SK-N-SH (cell line): ENCODE measurements at regions not wholly inside any gene's neighbourhood (a gene's known extent, or its start where the extent isn't known, plus 50 kb on each side); places are given as distances from the start of the nearest gene placed in this dataset.
"Not testable (repeated sequence)": the region's sequence is repeated elsewhere in the genome, so short reads cannot be mapped to it uniquely, and the experiment has no call there.

Experiments
- CTCF ChIA-PET: fragments of 300-600, 350-600 bp; formaldehyde crosslinking; extraction: SDS; loops from one replicate; lab custom pipeline; 2021; lab: Yijun Ruan, JAX
- POLR2A ChIA-PET: fragments of 350-600 bp; sonication (Branson Sonifier 250); formaldehyde crosslinking; extraction: SDS; loops from one replicate; lab custom pipeline; 2020; ENCODE audit warnings: antibody characterized with exemption, inconsistent platforms; lab: Yijun Ruan, JAX
- DNase-seq: peaks from one replicate; pipeline ENCODE4 v3.0.0; 2012
- H2AFZ ChIP-seq: fragments of 200-600 bp; sonication (generic); 2 replicates; pipeline ENCODE4 v1.8.1; 2016; ENCODE audit warnings: antibody characterized with exemption, mild to moderate bottlenecking, low read depth
- H3F3A ChIP-seq: fragments of 200-600 bp; sonication (generic); replicated peaks from 2 replicates; pipeline ENCODE3; 2016; ENCODE audit warnings: antibody characterized with exemption, mild to moderate bottlenecking; ENCODE audit not compliant: insufficient read depth
- H3K27ac ChIP-seq, 2 experiments: fragments of 200-500 bp in 1 of 2; fragments of 200-600 bp in 1 of 2; sonication (Bioruptor generic) in 1 of 2; sonication (generic), shearing (Covaris generic) in 1 of 2; 2 replicates each; pipeline versions ENCODE4 v1.5.1 to v1.6.1; 2014 to 2016; ENCODE audit warnings: low read depth in 2 of 2, inconsistent platforms in 1 of 2, low read length in 1 of 2, mild to moderate bottlenecking in 1 of 2, mixed read lengths in 1 of 2
- H3K27me3 ChIP-seq: fragments of 200-600 bp; sonication (generic), shearing (Covaris generic); 2 replicates; pipeline ENCODE4 v1.6.1; 2016; ENCODE audit warnings: mixed run types; ENCODE audit not compliant: insufficient read depth
- H3K36me3 ChIP-seq, 2 experiments: fragments of 200-500 bp in 1 of 2; fragments of 200-600 bp in 1 of 2; sonication (Bioruptor generic) in 1 of 2; sonication (generic) in 1 of 2; replicated peaks in 1 of 2; 2 replicates each; pipeline versions ENCODE3 to v1.5.1; 2014 to 2016; ENCODE audit warnings: low read length in 1 of 2, mild to moderate bottlenecking in 1 of 2; ENCODE audit not compliant: insufficient read depth in 2 of 2, control insufficient read depth in 1 of 2
- H3K4me1 ChIP-seq, 2 experiments: fragments of 200-500 bp in 1 of 2; fragments of 200-600 bp in 1 of 2; sonication (Bioruptor generic) in 1 of 2; sonication (generic), shearing (Covaris generic) in 1 of 2; 2 replicates each; pipeline versions ENCODE4 v1.5.1 to v1.6.1; 2014 to 2016; ENCODE audit warnings: low read depth in 1 of 2, low read length in 1 of 2, mixed run types in 1 of 2; ENCODE audit not compliant: insufficient read depth in 2 of 2, control insufficient read depth in 1 of 2
- H3K4me2 ChIP-seq: fragments of 200-600 bp; sonication (generic), shearing (Covaris generic); 2 replicates; pipeline ENCODE4 v1.6.1; 2017; ENCODE audit warnings: mixed run types
- H3K4me3 ChIP-seq, 2 experiments: fragments of 200-500 bp in 1 of 2; fragments of 200-600 bp in 1 of 2; sonication (Bioruptor generic) in 1 of 2; sonication (generic), shearing (Covaris generic) in 1 of 2; 2 replicates each; pipeline versions ENCODE4 v1.5.1 to v1.8.1; 2014 to 2016; ENCODE audit warnings: low read depth in 2 of 2, inconsistent platforms in 1 of 2, low read length in 1 of 2, mild to moderate bottlenecking in 1 of 2, mixed read lengths in 1 of 2, moderate library complexity in 1 of 2
- H3K79me2 ChIP-seq: fragments of 200-600 bp; sonication (generic); 2 replicates; pipeline ENCODE4 v1.8.1; 2017; ENCODE audit warnings: mild to moderate bottlenecking; ENCODE audit not compliant: insufficient read depth
- H3K9ac ChIP-seq: fragments of 200-600 bp; sonication (generic); 2 replicates; pipeline ENCODE4 v1.6.1; 2017; ENCODE audit warnings: mixed run types
- H3K9me2 ChIP-seq: fragments of 200-600 bp; sonication (generic); 2 replicates; pipeline ENCODE4 v1.6.1; 2017; ENCODE audit warnings: mixed run types
- H3K9me3 ChIP-seq: fragments of 200-600 bp; sonication (generic); 2 replicates; pipeline ENCODE4 v1.6.1; 2017; ENCODE audit warnings: mixed run types, mild to moderate bottlenecking, moderate library complexity
- H4K20me1 ChIP-seq: fragments of 200-600 bp; sonication (generic); 2 replicates; pipeline ENCODE4 v1.6.1; 2017; ENCODE audit warnings: mild to moderate bottlenecking, mixed run types; ENCODE audit not compliant: insufficient read depth
- FOSL2 ChIP-seq: IDR thresholded peaks from 2 replicates; pipeline ENCODE4 v1.4.0; 2012; ENCODE audit warnings: low read depth, mild to moderate bottlenecking, moderate library complexity, borderline replicate concordance
- FOXJ3 ChIP-seq: sonication (generic); formaldehyde crosslinking; IDR thresholded peaks from 2 replicates; pipeline ENCODE4 v1.5.1; 2020; ENCODE audit warnings: mild to moderate bottlenecking, missing genetic modification reagents
- IRF3 ChIP-seq: fragments of 150-350 bp; IDR thresholded peaks from 2 replicates; pipeline ENCODE4 v1.6.1; 2016; ENCODE audit warnings: mild to moderate bottlenecking, low read depth, low read length
- JUND ChIP-seq: IDR thresholded peaks from 2 replicates; pipeline ENCODE4 v1.4.0; 2012
- MEF2A ChIP-seq: IDR thresholded peaks from 2 replicates; pipeline ENCODE4 v1.4.0; 2012; ENCODE audit warnings: low read depth, borderline replicate concordance
- NFIC ChIP-seq: IDR thresholded peaks from 2 replicates; pipeline ENCODE4 v1.4.0; 2012; ENCODE audit warnings: borderline replicate concordance
- RAD21 ChIP-seq: IDR thresholded peaks from 2 replicates; pipeline ENCODE4 v1.6.1; 2012; ENCODE audit warnings: mild to moderate bottlenecking, low read length
- REST ChIP-seq: IDR thresholded peaks from 2 replicates; pipeline ENCODE4 v1.6.1; 2012; ENCODE audit warnings: mild to moderate bottlenecking, low read depth, low read length, moderate library complexity
- TCF12 ChIP-seq: IDR thresholded peaks from 2 replicates; pipeline ENCODE4 v1.4.0; 2012
- USF1 ChIP-seq: IDR thresholded peaks from 2 replicates; pipeline ENCODE4 v1.4.0; 2012; ENCODE audit warnings: low read depth, borderline replicate concordance
- USF2 ChIP-seq: fragments of 150-350 bp; IDR thresholded peaks from 2 replicates; pipeline ENCODE4 v1.6.1; 2017; ENCODE audit warnings: antibody characterized with exemption, low read length, low read depth, borderline replicate concordance
- ZBTB33 ChIP-seq: IDR thresholded peaks from 2 replicates; pipeline ENCODE4 v1.4.0; 2012; ENCODE audit warnings: low read depth, borderline replicate concordance
- WGBS: methylation state at CpG from one replicate; pipeline ENCODE4 v1.1.6; 2017; ENCODE audit warnings: low lambda C conversion rate; 5-methylcytosine and 5-hydroxymethylcytosine counted together

- Histone ChIP-seq H3K27me3 (no peaks in the 10 kb centered on the region), H4K20me1 (no peaks in the 10 kb centered on the region), H3K9ac (peak overlapping the region; percentile 56; the same call in 1 of the 2 replicates), H3K79me2 (no peaks in the 10 kb centered on the region), H3K9me3 (no peaks in the 10 kb centered on the region), H3K4me2 (peak overlapping the region; percentile 12; the same call in 1 of the 2 replicates), H3K4me3 (no peak overlapping the region), H3K27ac (peak overlapping the region in 1 of 2 experiments; percentile 98; a peak in 2 of 4 replicates), H3K9me2 (no peaks in the 10 kb centered on the region), H3F3A (peaks cover 33% of the 10 kb centered on the region), H3K36me3 (no peaks in the 10 kb centered on the region), H3K4me1 (peaks cover 11 to 26% of the 10 kb centered on the region in 2 experiments; a peak in 2 of 4 replicates), H2AFZ (0 out of 2 replicates have a peak overlapping the region, but pooled peaks have one; percentile 10)
- 37% methylated on average over 2 of the region's 2 CpGs for WGBS
- ChIA-PET POLR2A (no interaction called here), CTCF (no interaction called here)
- DNase-seq: no peak
- TF ChIP-seq ZBTB33 (no peak), JUND (0 out of 2 replicates have a peak, but pooled peaks have one; percentile 7), FOSL2 (peak; percentile 51; the same call in 1 of the 2 replicates), TCF12 (peak; percentile 47; the same call in 1 of the 2 replicates)
These were observed 60.0 kb upstream of the SERP2 start for GRCh38 chr13:44313674-44314073.

- H3K9ac ChIP-seq: peak overlapping the region; percentile 56; the same call in 1 of the 2 replicates
- H3K4me3 ChIP-seq, H3K9me3 ChIP-seq, H3K9me2 ChIP-seq, CTCF ChIA-PET, H4K20me1 ChIP-seq, H3K36me3 ChIP-seq, H2AFZ ChIP-seq, POLR2A ChIA-PET, H3K79me2 ChIP-seq, DNase-seq, H3K27me3 ChIP-seq: not testable (repeated sequence)
- 94% methylated on average over 4 of the region's 4 CpGs for WGBS
- peaks cover 11 to 26% of the 10 kb centered on the region in 2 experiments; a peak in 2 of 4 replicates for H3K4me1 ChIP-seq
- peaks cover 33% of the 10 kb centered on the region for H3F3A ChIP-seq
- H3K27ac ChIP-seq: peak overlapping the region in 1 of 2 experiments; percentile 98; a peak in 2 of 4 replicates
- 0 out of 2 replicates have a peak overlapping the region, but pooled peaks have one; percentile 12 for H3K4me2 ChIP-seq
These were observed 59.5 kb upstream of the SERP2 start for GRCh38 chr13:44314160-44314559.

GRCh38 chr13:44317752-44318151 lies 55.9 kb upstream of the SERP2 start:
- no peaks in the 10 kb centered on the region for H3K9me2 ChIP-seq
- H3K4me1 ChIP-seq: peaks cover 3 to 12% of the 10 kb centered on the region in 2 experiments; a peak in 2 of 4 replicates
- no peak overlapping the region for H2AFZ ChIP-seq
- ChIA-PET POLR2A (no interaction called here), CTCF (interaction anchor here (1.0 kb wide), 1 partner anchor 404 kb away, joined by 3 read pairs; no protein-coding TSS in a partner anchor)
- H3K4me2 ChIP-seq: peak overlapping the region; percentile 22; the same call in 1 of the 2 replicates
- no peaks in the 10 kb centered on the region for H3K9me3 ChIP-seq
- no peak overlapping the region for H3K27ac ChIP-seq
- no peaks in the 10 kb centered on the region for H4K20me1 ChIP-seq
- no peak overlapping the region for H3K4me3 ChIP-seq
- H3K9ac ChIP-seq: no peak overlapping the region
- DNase-seq: no peak
- no peaks in the 10 kb centered on the region for H3K36me3 ChIP-seq
- H3K27me3 ChIP-seq: no peaks in the 10 kb centered on the region
- no peaks in the 10 kb centered on the region for H3K79me2 ChIP-seq
- H3F3A ChIP-seq: peaks cover 25% of the 10 kb centered on the region
- WGBS: 91% methylated on average over 5 of the region's 5 CpGs
- TF ChIP-seq USF1: no peak
- no peak for TF ChIP-seq RAD21
- TF ChIP-seq FOSL2: no peak
- TF ChIP-seq REST: no peak
- TF ChIP-seq USF2: no peak
- TF ChIP-seq NFIC: no peak; the same call in 1 of the 2 replicates
- TF ChIP-seq IRF3: no peak
- no peak for TF ChIP-seq FOXJ3 (CRISPR knock-in tag)
- TF ChIP-seq MEF2A: no peak
